ENCODE measurements at regions not wholly inside any gene's neighbourhood (a gene's known extent, or its start where the extent isn't known, plus 50 kb on each side); places are given as distances from the start of the nearest gene placed in this dataset.

DNA sequence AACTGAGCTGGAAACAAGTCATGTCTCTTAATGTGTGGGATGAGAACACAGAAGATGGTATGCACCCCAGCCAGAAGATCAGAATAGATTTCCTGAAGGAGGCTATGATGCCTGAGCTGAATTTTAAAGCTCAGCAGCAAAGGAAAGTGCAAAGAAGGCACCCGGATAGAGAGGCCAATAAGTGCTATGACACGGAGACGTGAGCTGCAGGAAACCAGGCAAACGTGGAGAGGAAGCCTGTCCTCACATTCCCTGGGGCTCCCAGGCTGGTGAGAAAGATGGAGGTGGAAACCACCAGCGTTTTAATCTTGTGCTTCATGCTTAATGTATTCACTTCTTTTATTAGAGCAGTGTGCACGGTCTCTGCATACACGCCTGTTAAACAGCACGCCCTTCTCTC lies 302.1 kb downstream of the HAPSTR1 start:
- TF ChIP-seq GATA3 (IDR thresholded peaks at IDR 0.05; ENCODE audit: low read depth, low read length) (no peak), GATA2 (IDR thresholded peaks at IDR 0.05; ENCODE audit: low read depth, low read length) (no peak)

DNA sequence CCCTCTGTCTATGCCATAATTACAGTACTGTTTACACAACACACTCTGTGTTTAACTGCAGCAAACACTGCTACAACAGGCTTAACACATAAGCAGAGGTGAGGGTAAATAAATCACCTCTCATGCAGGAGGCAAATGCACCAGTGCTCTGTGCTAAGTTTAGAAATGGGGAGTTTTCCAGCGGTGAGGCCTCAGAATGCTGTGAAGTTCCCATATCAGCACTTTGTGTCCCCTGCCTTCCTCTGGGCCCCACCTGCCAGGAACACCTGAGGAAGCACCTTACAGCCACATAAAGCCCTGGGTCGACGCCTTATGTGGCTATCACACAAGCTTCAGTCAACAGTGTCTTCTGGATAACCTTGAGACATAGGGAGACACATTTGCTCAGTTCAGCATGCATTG lies 304.5 kb downstream of the HAPSTR1 start:
- TF ChIP-seq GATA3 (IDR thresholded peaks at IDR 0.05; ENCODE audit: low read depth, low read length), result no peak
- TF ChIP-seq GATA2 (IDR thresholded peaks at IDR 0.05; ENCODE audit: low read depth, low read length), result no peak

DNA sequence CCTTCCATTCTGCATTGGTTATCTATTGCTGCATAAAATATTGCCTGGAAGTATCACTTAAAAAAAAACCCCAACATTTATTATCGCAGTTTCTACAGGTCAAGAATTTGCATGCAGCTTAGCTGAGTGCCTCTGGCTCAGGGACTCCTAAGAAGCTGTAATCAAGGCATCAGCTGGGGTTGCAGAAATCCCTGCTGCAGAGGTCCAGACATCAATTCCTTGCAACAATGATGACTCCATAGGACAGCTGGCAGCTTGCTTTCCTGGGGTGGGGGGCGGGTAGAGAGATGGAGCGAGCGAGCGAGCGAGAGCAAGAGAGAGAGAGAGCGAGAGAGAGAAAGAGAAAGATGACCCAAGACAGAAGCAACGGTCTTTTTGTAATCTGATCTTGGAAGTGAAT lies 308.1 kb downstream of the HAPSTR1 start:
- TF ChIP-seq GATA2 (IDR thresholded peaks at IDR 0.05; ENCODE audit: low read depth, low read length), result no peak
- TF ChIP-seq GATA3 (IDR thresholded peaks at IDR 0.05; ENCODE audit: low read depth, low read length), result no peak

DNA sequence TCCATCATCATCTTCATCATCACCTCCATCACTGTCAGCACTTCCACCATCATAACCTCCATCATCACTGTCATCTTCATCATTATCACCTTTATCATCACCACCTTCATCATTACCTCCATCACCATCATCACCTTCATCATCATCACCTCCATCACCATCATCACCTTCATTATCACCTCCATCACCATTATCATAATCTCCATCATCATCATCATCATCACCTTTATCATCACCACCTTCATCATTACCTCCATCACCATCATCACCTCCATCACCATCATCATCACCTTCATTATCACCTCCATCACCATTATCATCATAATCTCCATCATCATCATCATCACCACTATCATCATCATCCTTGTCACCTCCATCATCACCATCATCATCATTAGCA lies 309.7 kb downstream of the HAPSTR1 start:
- no peak for TF ChIP-seq GATA2 (IDR thresholded peaks at IDR 0.05; ENCODE audit: low read depth, low read length)
- no peak for TF ChIP-seq GATA3 (IDR thresholded peaks at IDR 0.05; ENCODE audit: low read depth, low read length)

DNA sequence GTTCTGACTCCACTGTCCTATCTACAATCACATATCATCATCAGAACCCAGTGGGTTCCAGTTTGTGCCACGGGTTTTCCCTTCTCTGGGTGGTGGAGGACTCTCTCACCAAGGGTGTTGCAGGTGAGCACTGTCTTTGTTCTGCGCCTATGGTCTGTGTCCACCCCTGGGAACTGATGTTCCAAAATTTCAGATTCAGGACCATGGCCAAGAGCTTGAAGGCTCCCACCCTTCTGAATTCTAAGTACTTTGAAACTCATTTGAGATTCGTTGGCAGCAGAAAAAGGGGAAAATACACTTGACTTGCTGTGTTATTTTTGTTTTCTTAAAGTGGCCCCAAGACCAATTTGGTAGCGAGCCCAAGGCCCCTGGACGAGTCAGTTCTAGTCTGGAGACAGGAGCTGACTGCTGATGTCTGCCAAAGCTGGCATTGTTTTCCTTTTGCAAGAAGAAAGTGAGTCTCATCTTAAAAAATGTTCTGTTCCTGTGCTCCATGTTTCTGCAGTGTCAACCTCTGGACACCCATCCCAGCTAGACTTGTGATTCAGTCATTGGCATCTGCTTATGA lies 310.9 kb downstream of the HAPSTR1 start:
- TF ChIP-seq GATA3 (IDR thresholded peaks at IDR 0.05; ENCODE audit: low read depth, low read length) (no peak), GATA2 (IDR thresholded peaks at IDR 0.05; ENCODE audit: low read depth, low read length) (no peak)

DNA sequence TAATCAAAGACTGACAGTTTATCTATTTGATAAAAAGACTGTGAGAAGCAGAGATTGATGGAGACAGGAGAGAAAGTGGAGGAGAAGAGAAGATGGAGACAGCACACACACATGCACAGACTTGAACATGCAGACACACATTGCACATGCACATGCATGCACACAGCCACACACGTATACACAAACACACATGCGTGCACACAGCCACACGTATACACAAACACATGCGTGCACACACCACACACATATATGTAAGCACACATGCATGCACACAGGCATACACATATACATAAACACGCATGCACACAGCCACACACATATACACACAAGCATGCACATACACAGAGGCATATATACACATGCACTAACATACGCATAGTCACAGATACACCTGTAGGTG lies 313.4 kb downstream of the HAPSTR1 start:
- TF ChIP-seq GATA2 (IDR thresholded peaks at IDR 0.05; ENCODE audit: low read depth, low read length) (no peak), GATA3 (IDR thresholded peaks at IDR 0.05; ENCODE audit: low read depth, low read length) (no peak)

DNA sequence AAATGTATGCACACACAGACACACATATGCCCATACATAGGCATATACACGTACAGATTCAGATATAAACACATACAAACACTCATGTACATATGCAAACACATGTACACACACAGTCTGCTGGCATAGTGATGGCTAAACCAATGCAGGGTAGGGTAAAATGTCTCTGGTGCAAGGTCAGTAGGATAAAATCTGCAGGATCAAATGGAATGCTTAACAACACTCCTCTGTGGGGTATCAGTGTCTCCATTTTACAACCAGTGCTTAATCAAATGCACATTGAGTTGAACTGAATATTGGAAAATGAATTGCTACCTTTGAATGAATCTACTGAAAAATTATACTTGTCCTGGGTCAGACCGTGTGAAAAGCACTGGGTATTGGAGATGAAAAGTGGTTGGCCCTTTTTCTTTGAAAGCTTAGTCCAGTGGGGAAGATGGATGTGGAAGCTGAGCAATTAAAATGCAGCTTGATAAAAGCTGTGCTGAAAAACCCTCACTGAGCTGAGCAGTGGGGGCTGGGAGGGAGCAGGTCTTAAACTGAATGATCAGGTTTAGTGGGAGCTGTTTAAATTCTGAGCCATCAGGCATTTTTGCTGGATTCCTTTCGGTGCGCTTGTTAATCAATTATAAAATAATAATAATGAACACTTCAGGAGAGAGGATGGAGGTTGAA lies 314.7 kb downstream of the HAPSTR1 start:
- TF ChIP-seq GATA3 (IDR thresholded peaks at IDR 0.05; ENCODE audit: low read depth, low read length) (peak; percentile 72), GATA2 (IDR thresholded peaks at IDR 0.05; ENCODE audit: low read depth, low read length) (peak; percentile 62; the same call in 1 of the 2 replicates)

GRCh38 chr16:9407206-9407758 lies 315.8 kb downstream of the HAPSTR1 start:
- TF ChIP-seq GATA2 (IDR thresholded peaks at IDR 0.05; ENCODE audit: low read depth, low read length), result no peak
- no peak for TF ChIP-seq GATA3 (IDR thresholded peaks at IDR 0.05; ENCODE audit: low read depth, low read length)

- TF ChIP-seq GATA2 (IDR thresholded peaks at IDR 0.05; ENCODE audit: low read depth, low read length) (no peak), GATA3 (IDR thresholded peaks at IDR 0.05; ENCODE audit: low read depth, low read length) (no peak)
Observed at GRCh38 chr16:9408297-9408878, 316.9 kb downstream of the HAPSTR1 start.

DNA sequence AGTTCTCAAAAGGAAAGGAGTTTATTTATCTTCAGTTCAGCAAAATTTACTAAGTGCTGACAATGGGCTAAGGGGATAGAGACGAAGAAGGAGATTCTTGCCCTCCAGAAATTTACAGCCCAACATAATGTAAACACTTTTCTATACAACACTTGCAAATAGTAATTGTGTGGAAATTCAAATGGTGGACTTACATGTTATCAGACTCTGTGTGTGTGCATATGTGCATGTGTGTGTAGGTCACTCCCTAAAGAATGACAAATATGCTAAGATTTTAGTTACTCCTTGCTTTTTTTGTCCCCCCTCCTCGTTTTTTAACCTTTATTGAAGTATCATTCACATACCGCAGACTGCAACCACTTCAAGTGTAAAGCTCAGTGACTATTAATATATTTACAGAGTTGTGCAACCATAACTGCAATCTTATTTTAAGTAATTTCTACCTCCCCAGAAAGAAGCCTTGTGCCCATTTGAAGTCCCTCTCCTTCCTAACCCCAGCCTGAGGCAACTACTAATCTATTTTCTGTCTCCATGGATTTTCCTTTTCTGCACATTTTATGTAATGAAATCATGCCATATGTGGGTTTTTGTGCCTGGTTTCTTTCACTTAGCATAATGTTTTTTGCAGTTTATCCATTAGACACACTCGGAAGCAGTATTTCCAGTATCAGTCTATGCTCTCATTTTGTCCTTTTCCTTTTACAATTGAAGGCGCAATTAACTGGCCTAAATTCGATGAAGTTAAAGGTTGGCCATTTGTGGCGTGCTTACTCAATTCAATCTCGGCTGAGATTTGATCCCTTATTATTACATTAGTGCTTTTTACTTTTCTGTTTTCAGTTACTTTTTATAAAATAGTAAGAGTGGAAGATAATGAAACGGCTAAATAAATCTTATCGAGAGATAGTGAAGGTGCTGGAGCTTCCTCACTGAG lies 318.4 kb downstream of the HAPSTR1 start:
- TF ChIP-seq GATA3 (IDR thresholded peaks at IDR 0.05; ENCODE audit: low read depth, low read length) (peak; percentile 67; the same call in 1 of the 2 replicates), GATA2 (IDR thresholded peaks at IDR 0.05; ENCODE audit: low read depth, low read length) (peak; percentile 27; the same call in 1 of the 2 replicates)

DNA sequence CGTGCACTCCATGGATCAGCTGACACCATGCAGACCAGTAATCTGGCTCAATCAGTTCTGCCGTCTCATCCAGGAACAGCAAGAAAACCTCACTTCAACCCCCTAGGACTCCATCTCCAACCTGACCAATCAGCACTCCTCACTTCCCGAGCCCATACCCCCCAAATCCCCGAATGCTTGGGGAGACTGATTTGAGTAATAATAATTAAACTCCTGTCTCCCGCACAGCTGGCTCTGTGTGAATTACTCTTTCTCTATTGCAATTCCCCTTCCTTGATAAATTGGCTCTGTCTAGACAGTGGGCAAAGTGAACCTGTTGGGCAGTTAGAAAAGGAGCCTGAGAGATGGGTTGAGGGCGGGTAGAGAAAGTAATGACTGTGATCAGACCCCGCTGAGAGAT lies 320.0 kb downstream of the HAPSTR1 start:
- 0 out of 2 replicates have a peak, but pooled peaks have one; percentile 10 for TF ChIP-seq GATA2 (IDR thresholded peaks at IDR 0.05; ENCODE audit: low read depth, low read length)
- TF ChIP-seq GATA3 (IDR thresholded peaks at IDR 0.05; ENCODE audit: low read depth, low read length), result no peak

DNA sequence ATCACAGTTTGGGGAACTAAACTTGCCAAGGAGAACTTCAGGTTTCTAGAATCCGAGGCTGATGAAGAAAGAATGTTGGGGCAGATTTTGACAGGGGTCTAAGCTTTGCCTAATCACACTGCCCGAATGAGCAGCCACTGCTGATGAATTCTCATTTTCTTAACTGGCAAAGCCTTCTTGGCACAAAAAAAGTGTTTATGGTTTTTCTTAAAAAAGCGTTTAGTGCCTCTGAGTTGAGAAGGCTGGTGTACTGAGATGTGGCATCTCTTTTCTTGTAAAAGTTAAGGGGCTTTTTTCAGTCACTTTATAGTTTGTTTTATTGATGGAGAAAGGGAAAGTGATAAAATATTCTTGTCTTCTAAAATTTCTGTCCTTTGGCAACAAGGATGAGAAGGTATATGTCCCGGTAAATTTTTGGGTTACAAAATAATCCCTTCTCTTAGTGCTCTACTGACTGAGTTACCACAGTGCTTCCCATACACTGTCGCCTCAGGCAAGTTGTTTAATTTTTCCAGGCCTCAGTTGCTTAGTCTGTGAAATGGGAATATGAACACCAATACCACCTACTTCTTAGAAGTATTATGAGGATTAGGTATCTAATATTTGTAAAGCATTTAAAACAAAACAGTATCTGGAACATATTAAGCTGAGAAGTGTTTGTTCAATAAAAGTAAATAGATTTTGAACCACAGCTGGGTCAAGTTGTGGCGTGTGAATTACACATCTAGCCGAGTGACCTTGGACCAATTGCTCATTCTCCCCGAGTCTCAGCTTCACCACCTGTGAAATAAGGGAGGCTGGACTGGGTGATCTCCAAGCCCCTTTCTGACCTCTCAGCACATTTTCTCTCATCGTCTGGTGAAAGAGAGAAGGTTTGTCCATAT lies 320.8 kb downstream of the HAPSTR1 start:
- TF ChIP-seq GATA2 (IDR thresholded peaks at IDR 0.05; ENCODE audit: low read depth, low read length) (no peak), GATA3 (IDR thresholded peaks at IDR 0.05; ENCODE audit: low read depth, low read length) (no peak)

DNA sequence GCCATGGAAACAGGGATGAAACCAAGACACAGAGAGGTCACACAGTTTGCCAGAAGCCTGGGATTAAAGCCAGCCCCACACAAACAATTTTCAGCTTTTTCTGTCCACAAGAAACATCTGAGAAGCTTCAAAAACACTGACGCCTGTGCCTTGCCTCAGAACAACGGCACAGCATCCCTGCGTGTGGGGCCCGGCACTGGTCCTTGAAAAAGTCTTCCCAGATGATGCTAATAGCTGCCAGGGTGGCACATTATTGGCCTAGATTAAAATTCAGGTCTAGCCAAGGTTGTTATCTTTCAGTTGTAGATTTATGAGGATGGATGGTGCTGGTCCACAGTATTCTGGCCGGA lies 321.4 kb downstream of the HAPSTR1 start:
- TF ChIP-seq GATA2 (IDR thresholded peaks at IDR 0.05; ENCODE audit: low read depth, low read length) (no peak), GATA3 (IDR thresholded peaks at IDR 0.05; ENCODE audit: low read depth, low read length) (no peak)

Data from SH-SY5Y (cell line).